ENCODE measurements at regions not wholly inside any gene's neighbourhood (a gene's known extent, or its start where the extent isn't known, plus 50 kb on each side); places are given as distances from the start of the nearest gene placed in this dataset.
"Not testable (repeated sequence)": the region's sequence is repeated elsewhere in the genome, so short reads cannot be mapped to it uniquely, and the experiment has no call there.

GRCh38 chr4:138656990-138657389, 358.6 kb upstream of the NOCT start:
- DNase-seq = no peak

GRCh38 chr4:138655985-138656384, 359.6 kb upstream of the NOCT start:
- DNase-seq = no peak

GRCh38 chr4:138655286-138655685, 360.3 kb upstream of the NOCT start:
- DNase-seq = no peak

- no peak for DNase-seq
These were observed 364.6 kb upstream of the NOCT start for GRCh38 chr4:138650929-138651448.

GRCh38 chr4:138650495-138650894, 365.1 kb upstream of the NOCT start:
- DNase-seq = no peak

GRCh38 chr4:138647433-138647832, 368.1 kb upstream of the NOCT start:
- no peak for DNase-seq

- DNase-seq = no peak
These were observed 369.2 kb upstream of the NOCT start for GRCh38 chr4:138646383-138646782.

GRCh38 chr4:138645289-138645688, 370.3 kb upstream of the NOCT start:
- no peak for DNase-seq

- no peak for DNase-seq
These were observed 371.3 kb upstream of the NOCT start for GRCh38 chr4:138644322-138644721.

- no peak for DNase-seq
These were observed 371.8 kb upstream of the NOCT start for GRCh38 chr4:138643827-138644226.

GRCh38 chr4:138639018-138639741, 376.4 kb upstream of the NOCT start:
- no peak for DNase-seq

GRCh38 chr4:138636781-138637180, 378.8 kb upstream of the NOCT start:
- no peak for DNase-seq

- DNase-seq = no peak
These were observed 380.7 kb upstream of the NOCT start for GRCh38 chr4:138634915-138635314.

- DNase-seq = no peak
These were observed 382.0 kb upstream of the NOCT start for GRCh38 chr4:138633580-138633904.

GRCh38 chr4:138632856-138633579, 382.6 kb upstream of the NOCT start:
- no peak for DNase-seq

- DNase-seq = no peak
These were observed 384.9 kb upstream of the NOCT start for GRCh38 chr4:138630666-138631065.

GRCh38 chr4:138629669-138630068, 385.9 kb upstream of the NOCT start:
- DNase-seq = no peak

- no peak for DNase-seq
These were observed 384.9 kb upstream of the SLC7A11 start for GRCh38 chr4:138627096-138627495.

GRCh38 chr4:138622362-138622761, 380.2 kb upstream of the SLC7A11 start:
- not testable (repeated sequence) for DNase-seq

- no peak for DNase-seq
These were observed 374.6 kb upstream of the SLC7A11 start for GRCh38 chr4:138616775-138617174.

GRCh38 chr4:138614398-138615142, 372.4 kb upstream of the SLC7A11 start:
- no peak for DNase-seq

GRCh38 chr4:138612428-138612827, 370.3 kb upstream of the SLC7A11 start:
- DNase-seq = no peak

GRCh38 chr4:138611721-138612120, 369.6 kb upstream of the SLC7A11 start:
- DNase-seq = no peak

- no peak for DNase-seq
These were observed 368.9 kb upstream of the SLC7A11 start for GRCh38 chr4:138611017-138611416.
